ENCODE measurements at regions not wholly inside any gene's neighbourhood (a gene's known extent, or its start where the extent isn't known, plus 50 kb on each side); places are given as distances from the start of the nearest gene placed in this dataset.
"Not testable (repeated sequence)": the region's sequence is repeated elsewhere in the genome, so short reads cannot be mapped to it uniquely, and the experiment has no call there.

- no peak for DNase-seq (ENCODE audit: low spot score)
Measured at GRCh38 chr7:113710310-113711096, 208.3 kb downstream of the PPP1R3A start.

- no peak for DNase-seq (ENCODE audit: low spot score)
Measured at GRCh38 chr7:113705439-113705838, 213.4 kb downstream of the PPP1R3A start.

DNA sequence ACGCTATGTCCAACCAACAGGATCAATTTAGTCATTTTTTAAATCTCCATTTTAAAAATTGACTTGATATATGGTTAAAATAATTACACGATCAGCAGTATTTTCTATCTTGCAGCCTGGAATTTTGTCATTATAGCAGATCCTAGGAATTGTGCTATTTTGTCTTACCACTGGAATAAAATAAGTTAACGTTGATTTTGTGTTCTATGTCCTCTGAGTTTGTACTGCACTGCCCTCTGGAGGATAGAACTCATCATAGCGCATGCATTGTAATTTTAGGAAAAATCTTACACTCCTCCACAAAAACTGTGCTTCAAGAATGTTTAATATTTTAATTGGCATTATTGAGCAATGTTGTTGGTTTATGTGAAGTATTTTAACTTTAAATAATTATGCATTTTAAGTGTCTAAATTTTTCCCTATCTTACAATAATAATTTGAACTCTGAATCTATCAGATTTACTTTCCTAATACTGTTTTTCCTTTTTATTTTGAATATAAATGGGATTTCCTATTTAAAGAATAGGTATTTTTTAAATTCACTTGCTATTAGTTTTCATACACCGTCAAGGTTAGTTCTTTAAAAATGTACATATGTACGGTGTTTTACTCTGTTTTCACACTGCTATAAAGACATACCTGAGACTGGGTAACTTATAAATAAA lies 220.1 kb downstream of the PPP1R3A start:
- DNase-seq (ENCODE audit: low spot score) = no peak

DNA sequence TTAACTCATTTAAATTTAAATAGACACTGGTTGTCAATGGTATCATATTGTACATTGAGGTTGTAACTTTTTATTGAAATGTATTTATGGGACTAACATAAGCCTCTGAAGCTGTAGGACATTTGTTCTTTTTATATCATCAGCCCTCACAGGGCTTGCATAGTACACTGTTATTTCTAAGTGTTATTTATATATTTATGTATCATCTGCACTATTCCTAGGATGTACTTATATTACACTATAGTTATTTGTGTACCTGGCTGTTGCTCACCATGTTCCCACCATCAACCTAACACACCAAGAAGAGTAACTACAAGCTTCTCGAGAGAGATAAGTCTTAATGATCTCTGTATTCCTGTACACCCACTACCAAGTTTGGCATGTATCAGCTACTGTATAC lies 224.7 kb downstream of the PPP1R3A start:
- no peak for DNase-seq (ENCODE audit: low spot score)

DNA sequence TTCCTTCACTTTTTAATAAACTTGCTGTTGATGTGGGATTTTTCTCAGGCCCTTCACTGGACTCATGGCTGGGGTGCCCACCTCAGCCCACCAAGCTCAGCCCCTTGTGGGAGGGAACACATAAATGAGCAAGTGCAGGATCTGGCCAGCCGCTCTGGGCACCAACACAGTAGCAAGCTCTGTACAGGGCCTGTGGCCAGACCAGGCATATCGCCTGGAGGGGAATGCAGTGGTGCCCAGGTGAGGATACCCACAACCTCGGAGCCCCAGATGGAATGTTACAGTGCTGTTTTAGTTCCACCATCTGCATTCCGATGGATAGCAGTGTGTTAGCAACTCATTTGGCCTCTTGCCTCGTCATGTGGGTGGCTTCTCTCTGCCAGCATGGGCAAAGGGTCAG lies 234.6 kb downstream of the PPP1R3A start:
- DNase-seq (ENCODE audit: low spot score) = no peak

GRCh38 chr7:113677811-113678210 lies 241.0 kb downstream of the PPP1R3A start:
- DNase-seq (ENCODE audit: low spot score) = no peak

GRCh38 chr7:113664867-113665266 lies 253.9 kb downstream of the PPP1R3A start:
- no peak for DNase-seq (ENCODE audit: low spot score)

GRCh38 chr7:113659416-113659815 lies 259.4 kb downstream of the PPP1R3A start:
- DNase-seq (ENCODE audit: low spot score) = no peak

GRCh38 chr7:113657603-113658002 lies 261.2 kb downstream of the PPP1R3A start:
- DNase-seq (ENCODE audit: low spot score) = no peak

DNA sequence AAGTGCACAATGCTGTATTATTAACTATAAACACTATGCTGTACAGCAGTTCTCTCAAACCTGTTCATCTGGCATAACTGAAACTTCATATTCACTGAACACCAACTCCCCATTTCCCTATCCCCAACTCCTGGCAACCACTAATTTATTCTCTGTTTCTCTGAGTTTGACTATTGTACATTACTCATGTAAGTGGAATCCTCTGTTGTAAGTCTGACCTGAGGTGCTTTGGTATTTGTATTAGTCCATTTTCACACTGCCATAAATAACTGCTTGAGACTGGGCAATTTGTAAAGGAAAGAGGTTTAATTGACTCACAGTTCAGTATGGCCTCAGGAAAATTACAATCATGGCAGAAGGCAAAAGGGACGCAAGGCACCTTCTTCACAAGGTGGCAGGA lies 266.3 kb downstream of the PPP1R3A start:
- no peak for DNase-seq (ENCODE audit: low spot score)

GRCh38 chr7:113649556-113649955 lies 269.3 kb downstream of the PPP1R3A start:
- DNase-seq (ENCODE audit: low spot score) = no peak

GRCh38 chr7:113639221-113639620 lies 279.6 kb downstream of the PPP1R3A start:
- no peak for DNase-seq (ENCODE audit: low spot score)

DNA sequence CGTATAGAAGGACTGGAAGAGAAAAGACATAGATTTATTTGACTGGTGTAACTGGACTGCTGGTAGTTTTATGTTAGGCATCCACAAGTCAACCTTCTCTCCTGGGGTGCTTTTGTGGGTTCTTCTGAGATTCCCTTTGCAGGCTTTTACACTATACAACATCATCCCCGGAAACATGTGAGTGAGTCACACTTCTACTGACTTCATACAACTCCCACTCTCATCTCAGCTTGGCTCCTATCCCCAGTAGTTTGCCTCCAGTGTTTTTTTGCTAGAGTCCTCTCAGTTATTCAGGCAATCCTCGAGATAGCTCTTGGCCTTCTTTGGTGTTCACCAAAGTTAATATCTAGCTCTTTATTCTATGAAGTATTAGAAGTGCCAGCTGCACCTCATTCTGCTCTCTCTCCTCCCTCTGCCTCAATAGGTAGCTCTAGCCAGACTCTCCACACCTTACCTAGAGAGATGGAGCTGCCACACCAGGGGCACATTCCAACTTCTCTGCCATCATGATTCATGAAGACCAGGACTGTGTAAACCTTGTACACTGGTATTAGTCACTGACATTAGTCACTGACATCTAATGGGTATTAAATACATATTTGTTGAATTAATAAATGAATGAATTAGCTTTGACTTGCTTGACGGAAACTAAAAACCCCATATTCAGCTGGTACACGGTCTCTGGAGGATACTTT lies 281.9 kb downstream of the PPP1R3A start:
- no peak for DNase-seq (ENCODE audit: low spot score)

GRCh38 chr7:113635492-113635891 lies 283.3 kb downstream of the PPP1R3A start:
- DNase-seq (ENCODE audit: low spot score) = no peak

DNA sequence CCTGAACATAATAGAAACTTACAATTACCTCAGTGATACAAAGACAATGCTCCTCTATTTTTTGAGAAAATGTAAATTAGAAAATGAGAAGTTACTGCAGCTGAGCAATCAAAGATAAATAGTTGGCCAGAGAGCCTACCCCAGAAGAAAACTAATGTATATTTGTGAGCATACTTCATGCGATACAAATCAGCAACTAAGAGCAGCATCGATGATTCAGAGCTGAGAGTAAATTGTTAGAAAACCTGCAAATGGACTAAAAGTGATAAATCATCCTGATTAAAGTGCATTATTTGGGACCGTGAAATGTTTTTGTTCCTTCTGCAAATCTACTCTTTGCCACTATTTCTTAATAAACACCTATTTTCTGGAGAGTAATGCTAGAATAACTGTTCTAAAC lies 285.7 kb downstream of the PPP1R3A start:
- no peak for DNase-seq (ENCODE audit: low spot score)

- DNase-seq (ENCODE audit: low spot score) = no peak
Measured at GRCh38 chr7:113628948-113629847, 289.6 kb downstream of the PPP1R3A start.

DNA sequence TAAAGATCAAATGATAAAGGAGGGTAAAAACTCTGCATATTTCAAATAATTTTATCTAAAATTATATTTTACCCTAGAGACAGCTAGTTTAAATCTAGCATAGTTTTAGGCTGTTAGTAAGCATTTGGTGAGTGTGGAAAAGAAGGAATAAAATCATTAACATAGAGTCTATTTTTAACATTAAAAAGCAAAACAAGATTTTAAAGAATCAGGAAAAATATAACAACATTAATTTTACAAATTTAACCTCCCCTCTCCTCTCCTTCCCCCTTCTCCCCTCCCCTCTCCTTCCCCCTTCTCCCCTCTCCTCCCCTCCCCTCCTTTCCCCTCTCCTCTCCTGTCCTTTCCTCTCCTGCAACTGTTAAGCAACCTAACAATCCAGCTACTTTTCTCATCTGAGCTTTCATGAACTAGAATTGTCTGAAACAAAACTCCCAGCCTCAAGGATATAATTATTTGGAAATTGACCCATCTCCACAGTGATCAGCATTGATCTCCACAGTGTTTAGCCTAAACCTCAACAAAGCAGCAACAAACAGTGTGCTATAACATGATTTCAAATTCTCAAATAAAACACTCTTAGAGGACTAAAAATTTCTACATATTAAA lies 293.2 kb downstream of the PPP1R3A start:
- DNase-seq (ENCODE audit: low spot score) = no peak

DNA sequence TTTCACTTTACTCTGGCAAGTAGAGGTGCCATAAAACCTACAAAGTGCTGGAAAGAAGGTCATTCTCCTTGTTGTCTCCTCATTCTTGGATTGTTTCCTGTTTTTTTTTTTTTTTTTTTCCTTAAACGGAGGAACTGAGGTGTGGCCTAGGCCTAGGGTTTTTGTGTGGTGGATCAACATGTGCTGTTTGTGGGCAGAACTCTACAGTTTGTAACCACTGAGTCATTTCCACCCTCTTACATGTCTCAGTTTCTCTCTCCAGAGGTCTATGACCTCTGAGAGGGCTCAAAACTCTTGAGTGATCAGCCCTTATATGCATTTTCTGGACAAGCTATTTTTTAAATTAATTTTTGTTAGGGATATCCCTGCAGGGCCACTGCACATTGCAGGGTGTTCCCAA lies 296.0 kb downstream of the PPP1R3A start:
- DNase-seq (ENCODE audit: low spot score) = no peak

DNA sequence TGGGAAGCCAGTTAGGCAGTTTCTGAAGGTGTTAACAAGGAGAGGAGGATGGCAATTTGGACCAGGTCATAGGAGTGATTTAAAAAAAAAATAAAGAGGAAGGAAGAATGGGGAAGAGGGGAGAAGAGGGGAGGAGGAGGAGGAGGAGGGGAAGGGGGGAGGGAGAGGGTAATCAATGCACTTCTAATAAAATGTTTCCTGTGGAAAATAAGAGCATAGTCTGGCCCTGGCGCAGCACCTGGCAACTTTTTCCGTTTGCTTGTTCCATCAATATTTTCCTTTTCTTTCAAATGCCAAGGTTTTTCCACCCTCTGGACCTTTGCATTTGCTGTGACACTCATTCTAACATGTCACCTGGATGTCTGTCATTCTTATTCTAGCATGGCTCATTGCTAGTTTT lies 308.2 kb downstream of the PPP1R3A start:
- DNase-seq (ENCODE audit: low spot score) = no peak

DNA sequence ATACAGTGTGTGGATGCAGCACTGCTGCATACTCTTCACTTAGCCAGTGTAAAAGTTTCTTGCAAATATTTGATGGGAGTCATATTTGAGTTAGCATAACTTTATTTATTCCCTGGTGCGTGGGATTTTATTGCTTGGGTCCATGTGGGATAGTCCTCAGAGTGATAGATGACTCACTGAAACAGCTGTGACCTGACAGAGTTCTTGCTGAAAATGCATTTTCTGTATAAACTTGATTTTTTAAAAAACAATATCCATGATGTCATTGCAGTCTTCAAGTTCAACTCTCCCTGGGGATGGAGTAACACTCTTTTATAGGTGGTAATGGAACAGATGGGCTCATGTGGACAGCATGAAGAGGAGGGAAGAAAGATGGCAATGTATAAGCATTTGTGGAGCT lies 310.0 kb downstream of the PPP1R3A start:
- no peak for DNase-seq (ENCODE audit: low spot score)

GRCh38 chr7:113606325-113606724 lies 312.5 kb downstream of the PPP1R3A start:
- DNase-seq (ENCODE audit: low spot score) = no peak

GRCh38 chr7:113600428-113600827 lies 318.4 kb downstream of the PPP1R3A start:
- not testable (repeated sequence) for DNase-seq (ENCODE audit: low spot score)
